ENCODE measurements at regions not wholly inside any gene's neighbourhood (a gene's known extent, or its start where the extent isn't known, plus 50 kb on each side); places are given as distances from the start of the nearest gene placed in this dataset.

DNA sequence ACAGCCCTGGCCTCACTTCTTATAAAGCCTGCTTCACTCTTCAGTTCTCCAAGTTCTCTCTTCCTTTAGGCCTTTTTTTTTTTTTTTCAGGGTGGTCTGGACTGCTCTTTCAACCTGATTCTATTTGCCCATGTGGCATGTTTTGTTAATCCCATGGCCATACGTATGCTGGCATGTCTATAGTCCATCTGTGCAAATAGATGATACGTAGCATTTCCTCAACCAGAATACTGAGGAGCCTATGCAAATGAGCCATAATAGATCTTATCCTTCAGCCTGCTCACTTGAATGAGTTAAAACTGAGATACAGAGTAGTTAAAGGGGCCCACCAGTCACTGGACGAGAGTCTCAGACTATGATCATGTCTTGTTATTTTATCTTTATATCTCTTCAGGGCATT lies 265.2 kb upstream of the CXCR4 start:
- Histone ChIP-seq H3K9ac (ENCODE audit: low read depth, low read length) (peak overlapping the region; percentile 58), H2AFZ (ENCODE audit: low read depth, low read length) (peak overlapping the region; percentile 65), H3K9me3 (ENCODE audit: insufficient read depth, low read length, severe bottlenecking) (no peaks in the 10 kb centered on the region), H3K4me1 (ENCODE audit: insufficient read depth, low read length) (peaks cover 48% of the 10 kb centered on the region), H3K79me2 (ENCODE audit: insufficient read depth, low read length) (no peaks in the 10 kb centered on the region), H4K20me1 (ENCODE audit: insufficient read depth, low read length) (no peaks in the 10 kb centered on the region), H3K27ac (ENCODE audit: low read length) (peak overlapping the region; percentile 96), H3K36me3 (ENCODE audit: insufficient read depth, low read length) (no peaks in the 10 kb centered on the region), H3K4me2 (ENCODE audit: insufficient read depth, low read length) (peak overlapping the region; percentile 64), H3K4me3 (ENCODE audit: low read depth in 1 of 2, low read length in 2 of 2) (no peak overlapping the region), H3K27me3 (ENCODE audit: insufficient read depth, low read length, poor library complexity) (no peaks in the 10 kb centered on the region)
- TF ChIP-seq EZH2 (IDR thresholded peaks at IDR 0.05; ENCODE audit: borderline replicate concordance, low read depth, low read length, severe bottlenecking) (no peak), CTCF (IDR thresholded peaks at IDR 0.05; ENCODE audit: borderline replicate concordance, extremely low read depth, low read length, poor library complexity, severe bottlenecking) (no peak)
- no peak for DNase-seq
- no peak for ATAC-seq (ENCODE audit: insufficient read depth, low read depth)

DNA sequence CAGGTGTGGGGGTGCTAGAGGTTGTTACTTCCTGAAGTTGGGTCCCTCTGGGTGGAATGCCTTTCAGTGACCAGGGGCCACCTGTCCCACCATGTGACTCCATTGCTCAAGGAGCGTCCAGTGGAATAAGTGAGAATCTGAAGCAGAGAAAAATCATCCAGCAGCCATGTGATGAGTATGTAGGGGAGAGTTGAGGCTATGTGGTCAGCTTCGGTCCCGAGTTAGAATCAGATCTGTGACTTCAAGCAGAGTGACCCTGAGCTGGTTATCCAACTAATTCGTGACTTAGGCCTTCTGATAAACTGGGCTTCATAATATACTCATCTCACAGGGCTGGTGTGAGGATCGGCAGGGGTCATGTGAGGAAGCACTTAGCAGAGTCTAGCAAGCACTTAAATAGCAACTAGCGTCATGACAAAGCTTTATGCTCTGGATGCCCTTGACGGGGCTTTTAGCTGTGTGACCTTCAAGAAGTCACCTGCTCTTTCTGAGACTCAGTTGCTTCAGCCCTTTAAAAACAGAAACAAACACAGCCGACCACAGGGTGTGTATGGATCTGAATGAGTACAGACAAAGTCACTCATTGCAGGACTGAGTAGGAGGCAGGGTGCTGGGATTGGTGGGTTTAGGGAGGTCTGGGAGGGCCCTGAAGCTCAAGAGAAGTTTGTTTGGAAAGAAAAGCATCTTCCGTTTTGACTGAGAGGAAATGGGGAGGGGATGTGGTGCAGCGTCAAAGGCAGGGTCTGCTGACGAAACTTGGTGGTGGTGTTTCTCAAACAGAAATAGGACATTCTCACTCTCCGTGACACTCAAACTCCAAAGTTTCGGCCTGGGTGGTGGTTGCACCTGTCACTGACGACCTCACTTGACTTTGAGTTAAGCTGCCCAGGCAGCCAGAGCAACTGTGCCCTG lies 264.0 kb upstream of the CXCR4 start:
- Histone ChIP-seq H3K9ac (ENCODE audit: low read depth, low read length) (peak overlapping the region; percentile 58), H3K36me3 (ENCODE audit: insufficient read depth, low read length) (no peaks in the 10 kb centered on the region), H3K4me1 (ENCODE audit: insufficient read depth, low read length) (peaks cover 60% of the 10 kb centered on the region), H4K20me1 (ENCODE audit: insufficient read depth, low read length) (no peaks in the 10 kb centered on the region), H3K4me2 (ENCODE audit: insufficient read depth, low read length) (peak overlapping the region; percentile 64), H3K27ac (ENCODE audit: low read length) (peak overlapping the region; percentile 96), H3K9me3 (ENCODE audit: insufficient read depth, low read length, severe bottlenecking) (no peaks in the 10 kb centered on the region), H2AFZ (ENCODE audit: low read depth, low read length) (peak overlapping the region; percentile 65), H3K79me2 (ENCODE audit: insufficient read depth, low read length) (no peaks in the 10 kb centered on the region), H3K4me3 (ENCODE audit: low read depth in 1 of 2, low read length in 2 of 2) (peak overlapping the region in 1 of 2 experiments; percentile 51; a peak in 2 of 4 replicates), H3K27me3 (ENCODE audit: insufficient read depth, low read length, poor library complexity) (no peaks in the 10 kb centered on the region)
- ATAC-seq (ENCODE audit: insufficient read depth, low read depth) (peak; percentile 94), DNase-seq (peak; percentile 91)
- no peak for TF ChIP-seq CTCF (IDR thresholded peaks at IDR 0.05; ENCODE audit: borderline replicate concordance, extremely low read depth, low read length, poor library complexity, severe bottlenecking)
- TF ChIP-seq EZH2 (IDR thresholded peaks at IDR 0.05; ENCODE audit: borderline replicate concordance, low read depth, low read length, severe bottlenecking): no peak

- Histone ChIP-seq H3K4me2 (ENCODE audit: insufficient read depth, low read length) (peak overlapping the region; percentile 64), H2AFZ (ENCODE audit: low read depth, low read length) (peak overlapping the region; percentile 65), H3K27me3 (ENCODE audit: insufficient read depth, low read length, poor library complexity) (no peaks in the 10 kb centered on the region), H3K4me3 (ENCODE audit: low read depth in 1 of 2, low read length in 2 of 2) (peak overlapping the region in 1 of 2 experiments; percentile 51; a peak in 2 of 4 replicates), H3K9ac (ENCODE audit: low read depth, low read length) (peak overlapping the region; percentile 58), H3K9me3 (ENCODE audit: insufficient read depth, low read length, severe bottlenecking) (no peaks in the 10 kb centered on the region), H3K79me2 (ENCODE audit: insufficient read depth, low read length) (no peaks in the 10 kb centered on the region), H3K36me3 (ENCODE audit: insufficient read depth, low read length) (no peaks in the 10 kb centered on the region), H4K20me1 (ENCODE audit: insufficient read depth, low read length) (no peaks in the 10 kb centered on the region), H3K27ac (ENCODE audit: low read length) (peak overlapping the region; percentile 96), H3K4me1 (ENCODE audit: insufficient read depth, low read length) (peaks cover 67% of the 10 kb centered on the region)
- DNase-seq: peak; percentile 33
- no peak for ATAC-seq (ENCODE audit: insufficient read depth, low read depth)
- TF ChIP-seq CTCF (IDR thresholded peaks at IDR 0.05; ENCODE audit: borderline replicate concordance, extremely low read depth, low read length, poor library complexity, severe bottlenecking): peak; percentile 30
- TF ChIP-seq EZH2 (IDR thresholded peaks at IDR 0.05; ENCODE audit: borderline replicate concordance, low read depth, low read length, severe bottlenecking): no peak
Observed at GRCh38 chr2:136381245-136381644, 263.3 kb upstream of the CXCR4 start.

Measured in DND-41 (cell line).